AG04449 (cell line): ENCODE measurements at regions not wholly inside any gene's neighbourhood (a gene's known extent, or its start where the extent isn't known, plus 50 kb on each side); places are given as distances from the start of the nearest gene placed in this dataset.

Source experiments
- CTCF ChIA-PET: fragments of 350-600 bp; formaldehyde crosslinking; extraction: SDS; loops from one replicate; lab custom pipeline; 2021; ENCODE audit warnings: antibody characterized with exemption; lab: Yijun Ruan, JAX
- POLR2A ChIA-PET: fragments of 400-600, 350-600 bp; formaldehyde crosslinking; extraction: SDS; loops from one replicate; lab custom pipeline; 2020; ENCODE audit warnings: antibody characterized with exemption, inconsistent platforms; lab: Yijun Ruan, JAX
- DNase-seq: peaks from one replicate; pipeline ENCODE4 v3.0.0-alpha.2; 2010; ENCODE audit warnings: low read depth, low spot score
- H3K4me3 ChIP-seq: 2 replicates; pipeline ENCODE4 v1.5.1; 2011; ENCODE audit warnings: low read depth, mild to moderate bottlenecking, control low read depth, low read length
- TF ChIP-seq, protein P1 (sequence below): IDR thresholded peaks from one replicate; pipeline ENCODE4 v1.5.1; 2011; ENCODE audit warnings: mild to moderate bottlenecking, moderate library complexity, low read length, control low read depth, inconsistent platforms; ENCODE audit not compliant: insufficient read depth; ENCODE audit errors: missing control alignments

DNA sequence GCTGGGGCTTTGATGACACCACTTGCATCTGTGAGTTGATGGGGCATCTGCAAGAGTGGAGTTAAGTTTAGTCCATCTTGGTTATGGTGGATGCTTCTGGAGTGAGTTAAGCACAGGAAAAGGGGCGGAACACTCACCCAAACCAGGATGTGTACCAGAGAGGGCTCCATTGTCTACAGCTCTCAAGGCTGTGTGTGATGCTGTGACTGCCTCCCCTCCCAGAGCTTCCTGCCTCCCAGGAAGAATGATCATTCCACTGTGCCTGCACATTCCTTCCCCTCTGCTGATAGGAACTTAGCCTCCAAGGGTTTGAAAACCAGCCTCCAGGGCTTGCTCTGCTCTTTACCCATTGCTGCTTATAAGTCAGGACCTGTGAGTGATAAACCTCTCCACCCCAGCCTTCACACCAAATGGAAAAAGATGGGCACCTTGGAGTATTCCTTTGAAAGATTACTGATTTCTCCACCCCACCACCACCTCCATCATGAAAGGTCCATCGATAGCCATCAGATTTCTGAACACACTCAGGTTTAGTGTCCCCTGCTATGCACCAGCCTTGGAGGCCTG is 160.1 kb upstream of the SPRY4 start:
- ChIA-PET POLR2A (no interaction called here), CTCF (interaction anchor here (0.8 kb wide), 2 partner anchors 65 to 158 kb away, joined by 3 to 4 read pairs; no protein-coding TSS in a partner anchor)
- no peak for DNase-seq

DNA sequence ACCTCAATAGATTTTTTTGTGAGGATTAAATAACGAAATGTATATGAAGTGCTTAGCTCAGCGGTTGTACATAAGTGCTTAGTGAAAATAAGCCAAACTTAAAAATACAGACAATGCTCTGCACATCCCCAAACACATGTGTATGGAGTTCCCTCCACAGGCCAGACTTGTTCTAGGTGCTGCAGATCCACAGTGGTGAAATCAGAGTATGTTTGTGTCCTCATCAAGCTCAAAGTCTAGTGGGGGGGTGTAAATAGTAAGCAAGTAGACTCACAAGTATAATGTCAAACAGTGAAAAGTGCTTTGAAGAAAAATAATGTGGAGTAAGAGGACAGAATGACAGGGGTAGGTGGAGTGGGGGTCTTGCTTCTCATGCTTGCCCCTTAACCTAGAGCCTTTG is 157.4 kb upstream of the SPRY4 start:
- TF ChIP-seq, protein P1, sequence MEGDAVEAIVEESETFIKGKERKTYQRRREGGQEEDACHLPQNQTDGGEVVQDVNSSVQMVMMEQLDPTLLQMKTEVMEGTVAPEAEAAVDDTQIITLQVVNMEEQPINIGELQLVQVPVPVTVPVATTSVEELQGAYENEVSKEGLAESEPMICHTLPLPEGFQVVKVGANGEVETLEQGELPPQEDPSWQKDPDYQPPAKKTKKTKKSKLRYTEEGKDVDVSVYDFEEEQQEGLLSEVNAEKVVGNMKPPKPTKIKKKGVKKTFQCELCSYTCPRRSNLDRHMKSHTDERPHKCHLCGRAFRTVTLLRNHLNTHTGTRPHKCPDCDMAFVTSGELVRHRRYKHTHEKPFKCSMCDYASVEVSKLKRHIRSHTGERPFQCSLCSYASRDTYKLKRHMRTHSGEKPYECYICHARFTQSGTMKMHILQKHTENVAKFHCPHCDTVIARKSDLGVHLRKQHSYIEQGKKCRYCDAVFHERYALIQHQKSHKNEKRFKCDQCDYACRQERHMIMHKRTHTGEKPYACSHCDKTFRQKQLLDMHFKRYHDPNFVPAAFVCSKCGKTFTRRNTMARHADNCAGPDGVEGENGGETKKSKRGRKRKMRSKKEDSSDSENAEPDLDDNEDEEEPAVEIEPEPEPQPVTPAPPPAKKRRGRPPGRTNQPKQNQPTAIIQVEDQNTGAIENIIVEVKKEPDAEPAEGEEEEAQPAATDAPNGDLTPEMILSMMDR, result no peak
- ChIA-PET POLR2A (no interaction called here), CTCF (interaction anchor here (0.8 kb wide), 1 partner anchor 330 kb away, joined by 3 read pairs; no protein-coding TSS in a partner anchor)
- DNase-seq, result no peak
- H3K4me3 ChIP-seq, result no peak overlapping the region

More for the DNA sequence above, 160.1 kb upstream of the SPRY4 start:
- H3K4me3 ChIP-seq, result no peak overlapping the region
- TF ChIP-seq, protein P1, result no peak

DNA sequence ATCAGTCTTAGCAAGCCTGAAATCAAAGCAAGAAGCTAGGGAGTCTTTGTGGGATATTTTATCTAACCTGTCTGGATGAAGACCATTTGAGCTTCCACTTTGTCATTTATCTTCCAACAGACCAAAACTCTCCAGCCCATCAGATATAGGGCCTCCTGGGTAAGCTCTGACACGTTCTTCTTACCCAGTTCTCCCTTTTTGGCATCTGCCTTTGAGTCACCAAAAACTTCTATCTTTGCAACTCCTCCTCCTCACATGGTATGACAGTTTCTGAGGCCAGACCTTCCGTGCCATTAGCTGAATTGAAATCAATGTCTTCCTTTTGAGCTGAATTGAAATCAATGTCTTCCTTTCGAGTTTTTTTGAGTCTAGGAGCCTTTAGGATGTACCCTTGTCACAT is 156.6 kb upstream of the SPRY4 start:
- POLR2A ChIA-PET, result no interaction called here
- DNase-seq, result no peak
- CTCF ChIA-PET, result interaction anchor here (0.8 kb wide), 1 partner anchor 329 kb away, joined by 3 read pairs; no protein-coding TSS in a partner anchor
- no peak overlapping the region for H3K4me3 ChIP-seq
- TF ChIP-seq, protein P1, result no peak

DNA sequence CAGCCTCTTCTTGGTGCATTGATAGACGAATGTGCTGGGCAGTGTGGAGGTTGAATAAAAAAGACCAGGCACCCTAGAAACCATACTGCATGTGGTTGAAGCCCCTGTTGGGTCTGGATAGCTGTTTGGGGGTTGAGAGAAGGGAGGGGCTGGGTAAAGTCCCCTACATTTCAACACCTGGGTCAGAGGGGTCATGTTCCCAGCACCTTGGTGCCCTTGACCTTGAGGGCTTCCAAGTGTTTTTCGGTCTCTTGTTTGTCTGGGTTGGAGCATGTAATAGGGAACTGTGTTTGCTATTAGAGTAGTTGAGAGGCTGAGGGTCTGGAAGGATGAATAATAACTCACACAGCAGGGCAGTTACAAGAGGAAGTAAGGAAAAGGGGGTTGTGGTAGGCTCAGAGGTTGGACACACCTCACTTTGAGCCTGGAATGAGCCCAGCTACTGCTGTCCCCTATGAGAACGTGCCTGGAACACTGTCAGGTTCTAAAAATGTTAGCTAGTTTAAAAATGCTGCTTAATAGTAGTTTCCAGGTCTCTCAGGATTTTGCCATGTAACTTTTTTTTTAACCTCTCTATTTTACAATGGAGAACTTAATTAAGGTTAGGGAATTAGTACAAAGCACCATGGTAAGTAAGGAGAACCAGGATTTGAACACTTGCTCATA is 155.2 kb upstream of the SPRY4 start:
- ChIA-PET CTCF (interaction anchor here (0.6 kb wide), 1 partner anchor 32 kb away, joined by 3 read pairs; no protein-coding TSS in a partner anchor), POLR2A (no interaction called here)
- TF ChIP-seq, protein P1, result no peak
- DNase-seq, result no peak
- no peak overlapping the region for H3K4me3 ChIP-seq

DNA sequence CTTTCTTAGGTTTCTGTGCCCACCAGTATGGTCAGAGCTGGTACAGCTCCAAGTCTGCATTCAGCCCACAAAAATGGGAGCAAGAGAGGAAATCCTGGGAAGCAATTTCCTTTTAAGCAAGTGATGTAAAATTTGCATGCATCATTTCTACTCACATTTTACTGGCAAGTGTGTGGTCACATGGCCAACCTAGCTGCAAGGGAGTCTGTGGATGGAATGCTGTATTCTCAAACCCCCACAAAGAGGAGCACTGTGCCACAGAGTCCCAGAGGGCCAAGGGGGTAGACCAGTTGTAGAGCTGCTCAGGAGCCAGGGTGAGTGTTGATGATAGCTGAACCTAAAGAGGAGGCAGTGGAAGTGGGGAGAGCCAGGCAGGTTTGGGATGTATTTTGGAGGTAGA is 154.3 kb upstream of the SPRY4 start:
- ChIA-PET POLR2A (no interaction called here), CTCF (no interaction called here)
- TF ChIP-seq, protein P1, result no peak

DNA sequence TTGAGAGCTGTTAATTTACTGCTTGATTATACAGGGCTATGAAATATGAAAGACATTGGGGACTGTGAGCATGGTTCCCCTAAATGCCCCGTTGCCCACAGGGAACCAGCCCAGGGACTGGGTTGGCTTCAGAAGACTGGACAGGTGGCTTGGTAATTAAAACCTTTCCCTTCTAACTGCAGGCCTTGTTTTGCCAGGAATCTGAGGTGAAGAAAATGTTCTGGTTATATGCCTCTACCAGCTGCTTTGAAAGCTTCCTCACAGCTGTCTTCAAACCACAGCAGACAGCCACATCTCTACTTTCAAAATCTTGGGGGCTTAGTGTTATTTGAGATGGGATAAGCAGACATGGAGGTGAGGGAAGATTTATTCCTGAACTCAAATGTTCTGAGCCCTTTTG is 153.3 kb upstream of the SPRY4 start:
- H3K4me3 ChIP-seq, result no peak overlapping the region
- DNase-seq, result no peak
- CTCF ChIA-PET, result no interaction called here

More for the DNA sequence above, 154.3 kb upstream of the SPRY4 start:
- H3K4me3 ChIP-seq, result no peak overlapping the region
- DNase-seq, result no peak

More for the DNA sequence above, 153.3 kb upstream of the SPRY4 start:
- TF ChIP-seq, protein P1, result no peak
- POLR2A ChIA-PET, result no interaction called here
